ENCODE measurements at regions not wholly inside any gene's neighbourhood (a gene's known extent, or its start where the extent isn't known, plus 50 kb on each side); places are given as distances from the start of the nearest gene placed in this dataset.

DNA sequence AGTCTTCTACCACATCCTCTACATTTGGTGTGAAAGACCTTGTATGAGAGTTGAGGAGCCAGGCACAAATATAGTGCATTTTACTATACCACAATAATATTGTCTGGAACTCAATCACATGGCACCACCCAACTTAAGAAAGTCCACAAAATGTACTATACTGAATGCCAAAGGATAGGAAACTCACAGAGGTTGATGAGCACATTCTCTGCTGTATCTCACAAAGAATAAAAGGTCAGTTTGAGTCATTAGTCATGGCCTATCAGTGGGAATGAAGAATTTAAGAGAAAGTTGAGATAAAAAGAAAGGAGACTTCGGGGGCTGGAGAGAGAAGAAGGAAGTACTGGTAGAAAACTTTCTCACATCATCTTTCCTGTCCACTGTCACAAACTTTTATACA, 134.3 kb downstream of the RDH14 start:
- no peak for DNase-seq (ENCODE audit: low read depth)

DNA sequence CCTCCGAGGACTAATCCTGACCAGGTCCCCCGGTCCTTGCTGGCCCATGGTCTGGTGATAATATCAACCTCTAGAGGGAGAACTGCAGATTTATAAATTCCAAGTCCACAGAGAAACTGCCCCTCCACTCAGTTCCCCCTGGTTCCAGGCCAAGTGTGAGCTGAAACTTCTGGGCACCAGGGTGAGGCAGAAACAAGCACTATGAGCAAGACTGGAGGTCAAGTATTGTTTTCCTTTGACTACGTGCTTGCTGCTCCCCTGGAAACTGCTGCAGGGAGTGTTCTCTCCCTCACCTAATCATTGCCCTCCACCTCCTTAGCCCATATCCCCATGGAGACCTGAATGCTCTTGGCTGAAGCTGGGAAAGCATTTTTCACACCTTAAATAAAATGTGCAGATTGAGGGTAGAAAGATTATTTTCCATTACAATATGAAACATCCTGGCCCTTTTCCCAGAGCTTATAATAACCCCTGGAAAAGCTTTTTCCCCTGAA, 135.2 kb downstream of the RDH14 start:
- DNase-seq (ENCODE audit: low read depth): no peak

DNA sequence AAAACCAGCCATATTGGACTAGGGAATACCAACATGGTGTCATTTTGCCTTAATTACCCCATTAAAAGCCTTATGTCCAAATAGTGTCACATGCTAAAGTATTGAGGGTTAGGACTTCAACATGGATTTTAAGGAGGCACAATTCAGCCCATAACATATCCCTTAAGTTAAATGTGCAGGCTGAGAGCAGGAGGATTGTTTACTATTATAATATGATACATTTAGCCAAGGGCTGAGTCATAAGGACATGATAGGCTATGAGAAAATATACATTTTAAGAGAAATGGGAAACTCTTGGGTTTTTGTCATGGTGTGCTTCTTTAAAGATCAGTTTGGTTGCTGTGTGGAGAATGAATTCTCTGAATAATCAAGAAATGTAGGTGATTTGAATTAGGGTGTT, 136.8 kb downstream of the RDH14 start:
- no peak for DNase-seq (ENCODE audit: low read depth)

DNA sequence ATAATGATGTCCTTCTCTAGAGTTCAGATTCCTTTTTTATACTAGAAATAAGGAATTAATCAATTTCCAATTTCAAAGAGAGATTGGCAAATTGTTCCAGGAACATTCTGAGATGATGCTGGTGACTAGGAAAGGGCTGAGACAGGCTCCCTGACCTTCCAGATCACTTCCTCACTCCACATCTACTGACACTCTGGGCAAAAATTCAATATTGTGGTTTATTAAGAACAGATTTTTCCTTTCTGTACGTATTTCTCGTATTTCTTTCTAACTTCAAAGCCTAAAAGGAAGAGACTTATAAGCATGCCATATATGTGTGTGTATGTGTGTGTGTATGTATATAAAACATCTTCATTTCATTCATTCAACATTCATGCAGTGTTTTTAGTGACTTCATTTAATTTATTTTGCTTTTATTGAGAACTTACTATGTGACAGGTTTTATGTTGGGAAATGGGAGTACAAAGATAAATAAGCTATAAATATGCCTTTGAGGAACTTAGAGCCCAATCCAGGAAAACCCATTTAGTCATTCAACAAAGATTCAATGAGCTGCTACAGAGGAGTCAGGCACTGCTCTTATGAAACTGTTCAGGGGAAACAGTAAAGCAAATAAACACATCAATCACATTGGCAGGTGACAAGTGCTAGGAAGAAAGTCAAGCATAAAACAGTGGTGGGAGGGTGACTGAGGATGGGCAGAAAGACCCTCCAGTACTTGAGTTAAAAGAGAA, 137.9 kb downstream of the RDH14 start:
- DNase-seq (ENCODE audit: low read depth): no peak

DNA sequence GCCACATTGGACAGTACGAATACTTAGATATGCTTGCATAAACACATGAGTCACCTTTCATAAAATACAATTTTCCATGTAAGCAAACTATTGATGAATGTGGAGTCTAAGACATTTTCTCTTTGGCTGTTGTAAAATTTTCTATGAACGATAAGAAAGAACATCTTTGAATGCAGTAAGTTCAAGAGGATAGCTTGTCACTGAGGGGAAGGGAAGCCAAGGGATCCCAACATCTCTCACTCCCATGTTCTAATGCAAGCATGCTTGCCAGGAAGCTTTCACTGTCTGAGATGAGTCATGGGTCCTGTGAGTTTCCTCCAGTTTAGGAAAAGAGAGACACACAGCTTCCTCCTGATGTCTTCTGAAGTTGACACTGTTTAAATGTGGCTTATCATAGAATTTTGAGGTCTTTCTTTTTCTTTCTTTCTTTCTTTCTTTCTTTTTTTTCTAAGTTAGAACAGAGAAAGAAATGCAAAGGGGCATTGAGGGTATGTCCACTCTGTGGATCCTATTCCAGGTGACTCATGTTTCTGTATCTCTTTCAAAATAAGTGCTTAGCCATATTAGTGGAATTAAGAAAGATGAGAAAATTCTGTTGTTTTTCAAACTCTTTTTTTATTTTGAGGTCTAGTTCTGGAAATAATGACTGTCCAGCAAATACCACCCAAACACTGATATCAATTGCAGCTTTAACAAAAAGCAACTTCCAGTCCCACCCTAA, 146.6 kb downstream of the RDH14 start:
- DNase-seq (ENCODE audit: low read depth): peak; percentile 91

DNA sequence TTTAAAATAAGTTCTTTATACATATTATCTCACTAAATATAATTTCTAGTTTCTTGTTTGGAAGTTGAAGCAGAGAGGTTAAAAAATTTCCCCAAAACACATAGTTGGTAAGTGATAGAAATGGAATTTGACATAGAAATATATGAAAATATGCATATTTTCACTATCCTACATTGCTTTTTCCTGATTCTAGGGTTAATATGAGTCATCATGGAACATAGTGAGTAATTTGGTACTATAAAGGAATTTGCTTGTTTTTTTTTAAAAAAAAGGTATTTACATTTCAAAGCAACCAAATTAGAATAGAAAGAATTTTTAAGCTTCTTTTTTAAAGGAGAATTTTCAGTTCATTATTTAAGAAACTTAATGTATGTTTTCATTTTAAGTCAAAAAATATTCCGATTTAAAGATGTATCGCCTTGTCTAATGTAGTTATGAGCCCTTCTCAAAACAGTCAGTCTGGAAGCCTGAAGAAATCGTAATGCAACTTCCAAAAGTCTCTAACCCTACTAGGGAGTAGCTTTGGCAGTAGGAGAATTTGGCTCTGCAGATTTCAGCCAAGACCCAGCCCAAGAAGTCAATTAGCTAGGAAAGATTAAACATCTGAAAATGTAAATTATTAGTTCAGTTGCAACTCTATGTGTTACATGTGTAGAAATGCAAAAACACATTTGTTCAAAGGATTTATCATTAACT, 147.3 kb downstream of the RDH14 start:
- peak; percentile 56 for DNase-seq (ENCODE audit: low read depth)

DNA sequence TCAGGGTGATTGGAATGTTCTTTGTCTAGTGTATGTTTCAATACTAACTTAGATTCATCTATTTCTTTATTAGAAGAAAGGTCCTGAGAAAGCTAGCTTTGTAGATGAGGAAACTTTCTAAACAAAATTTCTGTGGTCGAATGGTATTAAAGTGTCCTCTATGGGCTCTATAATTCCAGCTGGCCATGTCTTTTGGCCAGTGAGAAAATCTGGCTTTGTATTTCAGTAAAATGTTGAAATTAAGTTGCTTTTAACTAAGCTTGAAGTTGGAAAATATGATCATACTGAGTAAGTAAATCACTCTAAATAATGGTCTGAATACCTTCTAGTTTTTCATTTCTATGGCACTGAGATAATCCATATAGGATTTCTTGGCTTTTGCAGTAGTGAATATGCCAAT, 148.8 kb downstream of the RDH14 start:
- DNase-seq (ENCODE audit: low read depth): no peak

DNA sequence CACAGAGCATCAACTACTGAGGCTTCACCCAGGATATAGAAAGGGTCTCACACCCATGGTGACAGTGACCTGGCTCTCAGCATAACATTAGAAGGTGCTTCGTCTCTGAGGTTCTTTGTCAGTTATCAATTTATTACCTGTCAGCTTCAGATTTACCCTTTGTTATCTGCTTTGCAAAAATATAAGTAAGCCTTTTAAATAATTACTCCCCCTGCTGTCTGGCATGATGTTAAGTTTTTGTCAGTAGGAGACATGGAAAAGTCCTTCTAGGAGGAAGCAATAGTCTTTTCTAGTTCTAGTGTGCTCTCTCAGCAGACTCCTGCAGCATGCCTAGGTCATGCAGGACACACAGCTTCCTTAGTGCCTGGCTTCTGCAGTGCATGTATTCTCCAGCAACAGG, 149.9 kb downstream of the RDH14 start:
- no peak for DNase-seq (ENCODE audit: low read depth)

DNA sequence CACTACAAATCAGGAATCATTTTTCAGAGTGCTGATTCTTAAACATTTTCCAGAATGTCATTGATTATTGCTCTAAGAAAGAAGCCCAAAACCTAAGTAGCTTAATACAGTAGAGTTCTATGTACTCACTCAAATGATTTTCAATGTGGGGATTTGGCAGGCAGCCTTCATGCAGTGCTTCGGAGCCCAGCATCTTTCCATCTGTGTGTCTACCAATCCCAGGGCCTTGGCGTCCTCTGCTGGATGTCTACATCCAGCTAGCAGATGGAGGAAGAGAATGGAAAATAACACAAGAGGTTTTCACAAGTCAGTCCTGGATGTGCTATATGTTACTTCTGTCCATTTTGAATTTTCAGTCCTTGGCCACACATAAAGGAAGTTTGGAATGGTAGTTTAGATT, 151.8 kb downstream of the RDH14 start:
- DNase-seq (ENCODE audit: low read depth): no peak

DNA sequence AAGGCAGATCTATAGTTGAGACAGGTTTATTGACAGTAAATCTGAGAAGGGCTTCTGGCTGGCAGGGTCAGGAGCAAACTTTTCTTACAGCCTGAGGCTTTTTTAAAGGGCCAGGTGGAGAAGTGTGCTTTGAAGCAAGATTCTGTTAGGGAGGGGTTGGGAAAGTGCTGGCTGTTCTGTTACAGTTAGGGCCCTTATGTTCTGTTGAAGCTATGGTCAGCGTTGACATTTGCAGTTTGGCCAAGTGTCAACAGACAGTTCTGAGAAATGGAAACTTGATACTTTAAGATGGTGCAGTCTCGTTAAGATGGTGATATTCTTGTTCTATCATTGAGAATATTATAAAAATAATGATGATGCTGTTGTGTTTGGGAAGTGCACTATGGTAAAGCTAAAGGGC, 154.2 kb downstream of the RDH14 start:
- DNase-seq (ENCODE audit: low read depth): no peak

DNA sequence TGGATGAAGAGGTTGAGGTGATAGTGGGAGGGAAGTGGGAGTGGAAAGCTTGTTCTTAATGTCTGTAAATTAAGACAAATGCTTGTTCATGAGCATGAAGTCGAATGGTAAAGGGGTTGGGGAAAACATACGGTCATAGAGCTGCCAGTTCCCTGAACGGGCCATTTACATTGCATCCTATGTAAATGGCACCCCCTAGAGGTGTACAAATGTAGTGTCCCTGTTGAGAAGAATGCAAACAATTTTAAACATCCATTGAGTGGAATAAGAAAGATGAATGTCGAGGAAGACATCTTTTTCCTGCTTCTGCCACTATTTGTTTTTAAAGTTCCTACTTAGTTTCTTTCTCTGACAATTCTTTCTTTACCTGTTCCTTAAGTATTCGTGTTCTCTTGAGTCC, 155.7 kb downstream of the RDH14 start:
- DNase-seq (ENCODE audit: low read depth): no peak

DNA sequence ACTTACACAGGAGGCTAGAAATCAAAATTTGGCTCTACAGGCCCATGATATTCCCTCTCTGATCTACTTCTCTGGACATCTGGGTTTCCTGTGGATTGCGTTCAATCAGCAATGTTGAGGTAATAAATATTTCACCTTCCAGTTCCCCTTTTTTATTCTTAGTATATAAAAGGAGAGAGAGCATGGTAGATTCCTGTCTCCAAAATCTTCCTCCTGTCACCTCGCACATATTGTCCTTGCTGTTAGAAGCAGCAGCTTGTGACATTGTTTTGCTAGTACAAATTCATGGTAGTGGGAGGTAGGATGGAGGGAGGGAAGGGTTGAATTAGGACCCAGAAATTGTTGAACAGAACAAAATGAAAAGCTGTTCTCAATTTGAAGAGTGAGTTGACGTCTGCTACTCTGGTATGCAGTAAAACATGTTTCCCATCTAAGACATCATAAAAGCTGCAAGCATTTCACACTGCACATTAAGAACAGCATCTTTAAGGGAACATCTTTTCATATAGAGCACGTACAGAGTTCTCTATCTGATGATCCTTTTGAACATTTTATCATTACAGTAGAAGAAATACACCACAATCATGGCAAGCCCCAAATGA, 156.4 kb downstream of the RDH14 start:
- DNase-seq (ENCODE audit: low read depth): no peak

DNA sequence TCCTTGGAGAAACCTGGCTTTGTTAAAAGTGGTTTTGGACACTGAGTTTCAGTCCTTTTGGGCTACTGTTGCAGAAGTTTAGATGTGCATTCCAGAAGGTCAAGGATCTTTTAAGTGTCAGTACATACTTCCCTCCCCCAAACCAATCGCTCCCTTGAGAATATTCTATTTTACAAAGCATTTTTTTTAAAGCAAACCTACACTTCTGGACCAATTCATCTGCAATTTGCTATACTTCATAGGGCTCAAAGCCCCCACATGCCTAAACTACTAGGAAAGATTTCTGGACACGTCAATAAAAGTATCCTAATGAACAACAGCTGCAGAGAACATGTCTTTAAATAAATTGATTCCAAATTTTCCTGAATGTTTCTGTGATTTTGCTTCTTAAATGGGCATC, 157.6 kb downstream of the RDH14 start:
- DNase-seq (ENCODE audit: low read depth): no peak

DNA sequence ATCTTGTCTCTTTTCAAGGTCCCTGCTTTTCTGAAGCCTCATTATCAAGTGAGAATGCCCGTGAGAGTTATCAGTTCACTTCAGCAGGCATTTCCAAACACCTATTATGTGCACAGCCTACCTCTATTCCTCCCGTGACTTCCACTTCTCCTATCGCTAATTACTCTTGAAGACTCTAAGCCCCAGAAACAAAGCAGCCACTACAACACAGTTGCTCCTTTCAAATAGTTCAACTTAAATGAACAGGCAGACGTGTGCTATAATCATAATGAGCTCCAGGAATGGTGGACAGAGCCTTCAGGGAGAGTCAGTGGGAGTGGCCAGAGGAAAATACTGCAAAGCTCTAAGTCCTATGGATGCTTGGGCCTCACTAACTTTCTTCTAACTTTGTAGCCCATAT, 159.0 kb downstream of the RDH14 start:
- DNase-seq (ENCODE audit: low read depth): no peak

DNA sequence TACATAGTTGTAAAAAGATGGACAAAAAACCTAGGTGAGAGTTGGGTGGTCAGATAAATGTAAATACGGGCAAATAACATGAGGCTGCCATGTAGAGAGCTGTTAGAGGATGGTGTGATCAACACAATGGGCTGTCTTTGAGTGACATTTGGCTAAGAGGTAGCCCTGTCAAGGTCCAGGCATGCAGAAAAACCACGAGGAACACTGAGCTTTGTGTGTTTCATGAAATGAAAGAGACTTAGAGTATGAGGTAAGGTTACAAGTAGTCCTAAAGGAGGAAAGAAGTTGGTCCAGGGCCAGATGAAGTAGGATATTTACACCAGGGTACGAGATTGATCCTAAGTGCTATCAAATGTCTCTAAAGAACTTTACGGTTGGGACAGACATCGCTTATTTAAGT, 160.9 kb downstream of the RDH14 start:
- peak; percentile 39 for DNase-seq (ENCODE audit: low read depth)

DNA sequence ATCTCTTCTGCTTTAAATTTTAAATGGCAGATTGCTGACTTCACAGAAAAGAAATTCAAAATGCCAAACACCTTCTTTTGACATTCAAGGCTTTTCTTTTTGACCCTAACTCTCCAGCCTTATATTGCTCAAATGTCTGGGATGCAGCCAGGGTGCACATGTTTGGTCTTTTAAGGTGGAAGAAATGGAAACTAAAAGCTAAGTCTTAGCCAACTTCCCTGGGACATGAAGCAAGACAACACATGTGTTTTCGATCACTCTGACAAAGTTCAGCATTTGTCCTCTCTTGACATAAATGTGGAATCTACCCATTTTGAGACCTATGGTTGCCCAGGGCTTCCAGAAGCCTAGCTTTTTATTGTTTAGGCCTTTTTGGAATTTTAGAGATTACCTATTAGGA, 161.6 kb downstream of the RDH14 start:
- DNase-seq (ENCODE audit: low read depth): no peak

DNA sequence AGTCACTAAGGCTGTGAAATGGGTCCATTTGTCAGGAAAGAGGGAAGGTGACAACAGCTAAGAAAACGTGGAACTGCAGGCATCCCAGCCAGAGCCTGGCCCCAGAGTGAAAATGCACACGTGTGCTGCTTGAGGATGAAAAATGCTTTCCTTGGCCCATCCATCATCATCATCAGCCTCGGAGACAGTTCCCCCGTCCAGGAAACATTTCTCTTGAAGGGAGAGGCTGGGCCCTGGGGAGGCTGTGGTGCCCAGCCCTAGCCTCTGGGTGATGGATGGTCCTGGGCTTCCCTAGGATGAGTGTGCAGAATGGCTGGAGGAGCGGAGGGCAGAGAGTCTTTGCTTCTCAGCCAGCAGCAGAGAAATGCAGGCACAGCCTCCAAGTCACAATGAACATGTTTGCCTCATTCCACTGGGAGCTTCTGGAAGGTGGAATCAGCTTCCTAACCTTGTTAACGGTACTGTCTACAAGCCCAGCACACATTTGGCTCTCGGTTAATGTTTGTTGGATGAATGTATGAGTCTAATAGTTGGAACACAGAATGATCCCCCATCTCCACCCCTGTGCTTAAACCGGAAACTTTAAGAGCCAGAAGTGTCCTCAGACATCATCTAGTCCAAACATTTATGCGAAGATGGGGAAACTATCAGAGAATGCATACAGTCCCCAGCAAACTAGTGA, 164.0 kb downstream of the RDH14 start:
- DNase-seq (ENCODE audit: low read depth): no peak

DNA sequence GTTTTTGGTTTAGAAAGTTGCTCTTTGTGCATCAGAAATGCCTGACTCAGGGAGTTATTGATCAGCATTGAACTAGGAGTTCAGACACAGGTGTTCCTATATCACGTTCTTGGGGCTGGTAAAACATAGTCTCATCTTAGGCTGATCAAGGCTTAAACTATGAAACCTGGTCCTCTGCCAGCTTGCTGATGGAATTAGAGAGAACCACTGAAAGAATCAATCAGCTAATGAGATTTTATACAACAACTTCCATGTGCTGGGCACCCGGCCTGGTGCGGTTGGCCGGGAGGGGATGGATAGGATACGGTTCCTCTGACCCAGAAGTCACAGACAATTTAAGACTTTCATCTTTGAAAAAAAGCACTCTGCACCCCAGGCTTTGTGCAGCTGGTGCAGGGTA, 164.9 kb downstream of the RDH14 start:
- no peak for DNase-seq (ENCODE audit: low read depth)

DNA sequence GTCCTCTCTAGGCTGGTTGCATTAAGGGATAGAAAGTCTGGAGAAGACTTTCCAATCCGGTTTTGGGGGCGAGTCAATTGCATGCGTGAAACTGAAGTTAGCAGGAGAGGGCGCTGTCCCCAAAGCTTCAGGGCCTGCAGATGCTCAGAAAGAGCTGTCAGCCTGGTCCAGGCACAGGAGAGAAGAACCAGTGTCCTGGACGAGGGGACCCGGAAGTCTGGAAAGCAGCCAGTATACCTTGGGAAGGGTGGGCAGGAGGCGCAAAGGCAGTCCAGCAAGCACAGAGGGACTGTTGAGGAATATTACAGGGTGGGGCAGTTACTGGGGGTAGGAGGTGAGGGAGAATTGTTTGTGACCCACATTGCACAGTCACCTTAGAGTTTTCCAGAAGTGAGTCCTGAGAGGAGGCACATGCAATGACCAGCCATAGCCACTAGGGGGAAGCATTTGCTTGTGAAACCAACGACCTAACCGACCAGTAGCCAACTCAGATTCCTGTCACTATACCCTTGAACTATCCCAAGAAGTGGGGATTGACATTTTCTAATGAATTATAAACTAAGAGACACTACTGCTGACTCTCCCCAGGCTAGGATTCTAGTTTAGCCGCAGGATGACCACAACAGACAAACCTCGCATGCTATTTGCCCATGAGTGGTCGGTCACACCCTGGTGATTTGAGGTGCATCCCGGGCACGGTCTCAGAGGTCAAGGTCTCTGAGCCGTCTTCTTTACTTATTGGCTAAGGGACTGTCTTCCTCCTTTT, 172.8 kb downstream of the RDH14 start:
- peak; percentile 67 for DNase-seq (ENCODE audit: low read depth)

DNA sequence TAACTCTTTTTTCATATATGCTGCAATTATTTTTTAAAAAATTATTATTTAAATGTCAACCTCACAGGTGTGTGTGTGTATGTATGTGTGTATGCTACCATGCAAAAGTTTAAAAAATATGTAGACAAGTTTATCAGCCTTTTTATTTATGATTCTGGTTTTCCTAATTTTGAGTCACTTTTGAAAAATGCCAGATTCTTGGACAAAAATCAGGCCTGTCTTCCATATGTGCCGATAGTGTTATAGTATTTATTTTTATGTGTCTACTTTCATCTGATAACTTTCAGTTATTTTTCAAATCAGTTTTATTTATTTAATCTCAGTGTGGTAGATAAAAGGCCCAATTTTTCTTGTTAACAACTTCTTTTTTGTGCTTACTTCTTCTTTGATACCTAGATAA, 176.2 kb downstream of the RDH14 start:
- DNase-seq (ENCODE audit: low read depth): no peak

DNA sequence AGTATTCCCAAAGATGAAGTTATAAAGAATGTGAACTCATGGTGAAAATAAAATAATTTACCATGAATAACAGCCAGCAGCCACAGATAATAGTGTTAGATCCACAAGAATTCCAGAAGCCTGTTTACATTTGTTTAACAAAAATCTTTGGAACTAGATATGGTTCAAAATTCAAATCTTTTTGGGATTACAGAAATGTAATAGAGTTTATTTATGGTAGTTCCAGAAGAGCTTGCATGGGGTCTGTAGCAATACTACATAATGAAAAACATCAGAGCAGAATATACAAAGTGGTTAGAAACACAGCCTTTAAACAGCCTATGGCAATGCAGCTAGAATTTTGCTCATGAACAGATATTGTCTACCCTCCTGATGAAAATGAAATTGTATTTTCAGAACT, 179.1 kb downstream of the RDH14 start:
- DNase-seq (ENCODE audit: low read depth): no peak
